ENCODE measurements at regions not wholly inside any gene's neighbourhood (a gene's known extent, or its start where the extent isn't known, plus 50 kb on each side); places are given as distances from the start of the nearest gene placed in this dataset.

DNA sequence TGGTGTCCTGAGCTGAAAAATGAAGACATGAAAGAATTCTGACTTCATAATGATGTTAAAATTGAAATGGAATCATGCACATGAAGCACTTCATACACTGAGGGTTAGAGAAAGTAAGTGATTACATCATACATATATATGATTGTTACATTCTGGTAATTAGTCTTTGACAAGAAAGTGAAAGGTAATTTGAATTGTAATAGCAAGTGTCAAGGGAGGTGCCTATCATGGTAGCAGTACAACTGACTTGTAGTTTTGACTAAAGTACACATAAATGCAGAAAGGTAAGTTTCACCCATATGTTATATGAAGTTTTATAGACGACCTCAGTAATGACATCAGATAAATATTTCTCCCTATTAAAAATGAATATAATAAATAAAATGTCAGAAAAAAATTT is 1325.0 kb upstream of the GOT2 start:
- TF ChIP-seq POLR2A (IDR thresholded peaks at IDR 0.05) (no peak), POLR2AphosphoS5 (IDR thresholded peaks at IDR 0.05) (no peak)
- TF ChIP-seq, protein P1, sequence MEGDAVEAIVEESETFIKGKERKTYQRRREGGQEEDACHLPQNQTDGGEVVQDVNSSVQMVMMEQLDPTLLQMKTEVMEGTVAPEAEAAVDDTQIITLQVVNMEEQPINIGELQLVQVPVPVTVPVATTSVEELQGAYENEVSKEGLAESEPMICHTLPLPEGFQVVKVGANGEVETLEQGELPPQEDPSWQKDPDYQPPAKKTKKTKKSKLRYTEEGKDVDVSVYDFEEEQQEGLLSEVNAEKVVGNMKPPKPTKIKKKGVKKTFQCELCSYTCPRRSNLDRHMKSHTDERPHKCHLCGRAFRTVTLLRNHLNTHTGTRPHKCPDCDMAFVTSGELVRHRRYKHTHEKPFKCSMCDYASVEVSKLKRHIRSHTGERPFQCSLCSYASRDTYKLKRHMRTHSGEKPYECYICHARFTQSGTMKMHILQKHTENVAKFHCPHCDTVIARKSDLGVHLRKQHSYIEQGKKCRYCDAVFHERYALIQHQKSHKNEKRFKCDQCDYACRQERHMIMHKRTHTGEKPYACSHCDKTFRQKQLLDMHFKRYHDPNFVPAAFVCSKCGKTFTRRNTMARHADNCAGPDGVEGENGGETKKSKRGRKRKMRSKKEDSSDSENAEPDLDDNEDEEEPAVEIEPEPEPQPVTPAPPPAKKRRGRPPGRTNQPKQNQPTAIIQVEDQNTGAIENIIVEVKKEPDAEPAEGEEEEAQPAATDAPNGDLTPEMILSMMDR (IDR thresholded peaks at IDR 0.05 in 8 of 11, conservative IDR thresholded peaks at IDR 0.05 in 3 of 11) = no peak
